GM19240 (cell line): ENCODE measurements at regions not wholly inside any gene's neighbourhood (a gene's known extent, or its start where the extent isn't known, plus 50 kb on each side); places are given as distances from the start of the nearest gene placed in this dataset.

Experiments
- DNase-seq: peaks from one replicate; pipeline ENCODE4 v3.0.0; 2011; ENCODE audit warnings: low spot score; ENCODE audit not compliant: insufficient read length

DNA sequence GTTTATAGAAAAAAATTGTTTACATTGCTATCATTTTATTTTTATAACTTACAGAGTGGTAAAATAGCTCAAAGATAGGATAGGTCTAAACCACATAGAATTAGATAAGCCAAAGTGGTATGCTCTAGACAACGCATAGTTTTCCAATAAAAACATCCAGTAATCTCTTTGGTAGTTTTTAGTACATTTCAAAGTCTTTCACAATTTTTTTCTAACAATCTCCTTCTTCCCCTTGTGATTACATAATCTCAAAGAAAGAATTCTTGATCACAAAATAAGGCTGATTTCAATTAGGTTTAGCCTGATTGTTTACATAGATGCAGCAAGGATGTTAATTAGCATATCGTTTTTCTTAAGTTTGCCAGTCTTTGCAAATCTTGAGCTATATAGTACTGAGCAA is 460.0 kb downstream of the FUT8 start:
- no peak for DNase-seq

GRCh38 chr14:65877166-65877565 is 464.6 kb downstream of the FUT8 start:
- no peak for DNase-seq

GRCh38 chr14:65877624-65878023 is 465.1 kb downstream of the FUT8 start:
- no peak for DNase-seq

DNA sequence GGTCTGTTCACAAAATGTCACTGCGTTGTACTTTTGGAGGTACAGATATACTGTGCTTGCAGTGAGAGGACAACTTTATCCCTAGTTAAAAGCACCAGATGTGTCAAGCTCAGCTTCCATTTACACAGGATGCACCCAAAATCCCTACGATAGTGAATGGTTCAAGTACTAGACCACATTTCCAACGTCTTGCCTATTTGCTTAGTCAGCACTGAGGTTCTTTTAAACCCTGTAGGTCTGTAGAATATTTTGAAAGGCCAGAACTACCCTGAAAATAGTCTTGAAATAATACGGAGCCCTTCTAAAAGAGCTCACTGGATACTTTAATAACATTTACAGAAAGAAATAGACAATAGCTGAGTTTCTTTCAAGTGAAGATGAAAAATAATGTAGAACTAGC is 466.1 kb downstream of the FUT8 start:
- DNase-seq, result no peak

GRCh38 chr14:65879248-65880009 is 466.9 kb downstream of the FUT8 start:
- no peak for DNase-seq

GRCh38 chr14:65880507-65880906 is 468.0 kb downstream of the FUT8 start:
- DNase-seq, result no peak

DNA sequence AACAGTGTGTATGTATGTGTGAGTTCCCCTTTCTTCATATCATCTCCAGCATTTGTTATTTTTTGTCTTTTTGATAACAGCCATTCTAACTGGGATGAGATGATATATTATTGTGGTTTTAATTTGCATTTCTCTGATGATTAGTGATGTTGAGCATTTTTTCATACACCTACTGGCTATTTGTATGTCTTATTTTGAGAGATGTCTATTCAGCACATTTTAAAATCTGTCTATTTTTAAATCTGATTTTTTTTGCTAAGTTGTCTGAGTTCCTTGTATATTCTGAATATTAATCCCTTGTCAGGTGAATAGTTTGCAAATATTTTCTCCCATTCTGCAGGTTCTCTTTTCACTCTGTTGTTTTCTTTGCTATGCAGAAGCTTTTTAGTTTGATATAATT is 469.1 kb downstream of the FUT8 start:
- no peak for DNase-seq

GRCh38 chr14:65888677-65889076 is 476.1 kb downstream of the FUT8 start:
- no peak for DNase-seq

GRCh38 chr14:65892315-65892714 is 479.8 kb downstream of the FUT8 start:
- no peak for DNase-seq

- DNase-seq, result no peak
Observed at GRCh38 chr14:65900164-65900563, 487.6 kb downstream of the FUT8 start.

- DNase-seq, result no peak
Observed at GRCh38 chr14:65901595-65901994, 489.1 kb downstream of the FUT8 start.

DNA sequence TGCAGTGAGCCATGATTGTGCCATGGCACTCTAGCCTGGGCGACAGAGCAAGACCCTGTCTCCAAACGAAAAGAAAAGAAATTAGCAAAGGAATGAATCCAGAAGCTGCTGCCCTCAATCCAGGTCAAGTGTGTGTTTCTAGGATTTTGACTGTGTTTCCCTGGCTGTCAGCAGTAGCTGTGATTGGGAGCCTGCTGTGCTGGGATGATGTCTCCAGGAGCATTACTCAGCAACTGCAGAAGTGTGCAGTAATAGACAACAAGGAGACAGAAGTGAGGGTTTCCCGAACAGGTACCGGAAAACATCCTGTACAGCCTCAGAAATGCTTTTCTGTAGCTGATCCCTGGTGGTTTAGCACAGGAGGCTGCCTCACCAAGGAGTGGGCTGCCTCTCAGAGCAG is 492.5 kb downstream of the FUT8 start:
- no peak for DNase-seq

DNA sequence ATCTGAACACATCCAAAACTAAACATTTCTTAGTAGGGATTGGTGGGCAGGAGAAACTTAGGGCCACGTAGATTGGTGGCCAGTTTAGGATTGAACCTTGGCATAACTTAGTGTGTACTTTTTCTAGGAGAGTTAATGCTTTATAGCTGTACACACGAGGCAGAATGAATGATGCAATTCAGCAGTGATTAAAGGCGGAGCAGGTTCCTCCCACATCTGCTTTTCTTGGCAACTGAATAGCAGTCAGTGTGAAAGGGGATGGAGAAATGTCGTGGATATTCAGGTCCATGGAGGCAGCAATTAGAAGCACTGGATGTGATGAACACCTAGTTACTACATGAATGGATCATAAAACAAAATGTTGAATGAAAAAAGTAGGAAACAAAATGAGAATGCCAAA is 493.8 kb downstream of the FUT8 start:
- no peak for DNase-seq

GRCh38 chr14:65906948-65907347 is 494.4 kb downstream of the FUT8 start:
- no peak for DNase-seq

DNA sequence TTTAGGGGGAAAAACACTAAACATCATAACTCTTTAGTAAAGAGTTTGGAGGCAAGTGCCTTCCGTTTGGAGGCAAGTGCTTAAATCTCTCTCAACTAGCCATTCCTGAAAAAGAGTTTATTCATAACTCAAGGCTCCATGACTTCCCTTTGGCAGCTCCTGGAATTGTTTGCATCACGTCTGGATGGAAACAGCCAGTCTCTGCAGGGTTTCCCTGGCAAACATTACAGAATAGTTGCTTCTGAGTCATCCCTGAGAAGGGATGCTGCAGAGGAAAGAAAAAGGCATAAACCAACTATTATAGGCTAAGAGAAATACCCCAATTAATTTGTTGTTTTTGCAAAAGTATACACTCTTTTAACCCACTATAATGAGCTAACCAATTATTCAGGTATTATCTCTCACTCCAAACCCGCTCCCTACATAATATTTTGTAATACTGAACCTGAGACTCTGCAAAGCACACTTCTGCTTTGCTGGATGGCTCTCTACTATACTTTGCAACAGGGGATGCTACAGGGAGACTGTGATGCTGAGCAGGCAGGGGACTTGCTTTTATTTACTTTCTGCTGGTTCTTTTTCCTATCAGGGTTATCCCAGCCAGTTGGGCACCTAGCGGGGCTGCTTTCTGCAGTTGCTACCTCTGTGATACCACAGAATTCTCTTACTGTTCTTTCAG is 497.7 kb downstream of the FUT8 start:
- DNase-seq, result no peak

- no peak for DNase-seq
Observed at GRCh38 chr14:65915125-65915524, 502.6 kb downstream of the FUT8 start.

DNA sequence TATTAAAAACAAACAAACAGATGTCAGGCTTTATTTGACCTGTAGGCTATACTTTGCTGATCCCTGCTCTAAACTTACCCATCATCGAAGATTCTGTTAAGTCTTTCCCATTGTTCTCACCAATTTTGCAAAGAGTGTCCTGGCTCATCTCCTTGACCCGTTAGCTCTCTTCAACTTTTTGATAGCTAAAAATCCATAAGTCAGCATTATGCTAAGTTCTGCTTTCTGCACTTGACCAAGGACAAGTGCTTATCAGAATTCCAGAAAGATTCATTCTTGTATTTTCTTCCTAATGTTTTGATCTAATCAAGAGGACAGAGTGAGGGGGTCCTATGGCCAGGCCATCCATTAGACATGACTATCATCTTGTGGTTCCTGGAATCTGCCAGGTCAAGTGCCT is 503.5 kb downstream of the FUT8 start:
- DNase-seq, result no peak

- no peak for DNase-seq
Observed at GRCh38 chr14:65920996-65921395, 508.5 kb downstream of the FUT8 start.

GRCh38 chr14:65922142-65922541 is 509.6 kb downstream of the FUT8 start:
- DNase-seq, result no peak

DNA sequence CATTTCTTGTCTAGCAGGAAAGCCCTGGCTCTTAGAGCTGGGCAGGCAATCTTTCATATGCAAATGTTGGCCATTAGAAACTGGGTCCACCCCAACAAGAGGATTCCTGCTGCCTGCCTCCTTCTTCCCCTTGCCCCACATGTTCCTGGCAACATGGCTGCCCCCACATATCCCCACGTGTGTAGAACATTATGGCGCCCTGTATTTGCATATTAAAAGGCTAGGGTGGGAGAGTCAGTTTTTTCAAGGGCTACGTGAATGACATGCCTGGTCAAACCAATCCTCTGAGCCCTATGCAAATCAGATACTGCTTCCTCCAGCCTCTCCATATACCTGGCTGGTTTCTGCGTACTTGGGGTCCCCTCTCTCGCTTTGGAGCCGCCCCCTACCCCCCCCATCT is 514.0 kb downstream of the FUT8 start:
- DNase-seq, result no peak

GRCh38 chr14:65926935-65927700 is 514.6 kb downstream of the FUT8 start:
- no peak for DNase-seq

DNA sequence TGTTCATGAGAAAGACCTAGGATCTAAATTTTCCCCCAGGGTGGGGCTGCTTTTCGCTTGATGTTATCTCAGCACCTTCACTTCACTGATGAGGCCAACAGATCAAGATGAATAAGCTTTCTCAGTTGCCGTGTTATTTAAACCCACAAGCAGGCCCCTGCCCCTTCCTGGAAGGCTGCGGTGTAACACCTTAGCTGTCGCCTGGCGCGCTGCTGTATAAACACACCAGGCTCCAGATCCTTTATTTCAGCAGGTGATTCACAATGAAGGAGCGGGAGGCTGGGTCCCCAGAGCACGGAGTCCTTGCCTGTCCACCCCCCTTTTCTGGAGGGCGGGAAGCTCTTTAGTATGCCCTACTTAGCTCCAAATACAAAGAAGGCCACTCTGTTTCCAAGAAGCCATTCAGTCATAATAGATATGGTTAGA is 515.4 kb downstream of the FUT8 start:
- no peak for DNase-seq
